Muscle layer of colon (tissue), 2 donors: ENCODE measurements at regions not wholly inside any gene's neighbourhood (a gene's known extent, or its start where the extent isn't known, plus 50 kb on each side); places are given as distances from the start of the nearest gene placed in this dataset.

Experiments used
- H3K27ac ChIP-seq: one replicate; pipeline ENCODE4 v1.7.0; 2013; ENCODE audit warnings: low read depth, mild to moderate bottlenecking, low read length, moderate library complexity
- H3K27me3 ChIP-seq, 2 donors: one replicate each; pipeline ENCODE4 v1.7.0; 2013; ENCODE audit warnings: low read length in 2 of 2, mild to moderate bottlenecking in 2 of 2; ENCODE audit not compliant: insufficient read depth in 2 of 2, control insufficient read depth in 1 of 2
- H3K36me3 ChIP-seq: one replicate; pipeline ENCODE4 v1.7.0; 2013; ENCODE audit warnings: mild to moderate bottlenecking, low read length; ENCODE audit not compliant: insufficient read depth
- H3K4me1 ChIP-seq: one replicate; pipeline ENCODE4 v1.7.0; 2013; ENCODE audit warnings: mild to moderate bottlenecking, low read length; ENCODE audit not compliant: insufficient read depth
- H3K4me3 ChIP-seq, 2 donors: one replicate each; pipeline ENCODE4 v1.7.0; 2013; ENCODE audit warnings: low read length in 2 of 2, low read depth in 1 of 2, mild to moderate bottlenecking in 1 of 2, moderate library complexity in 1 of 2
- H3K9ac ChIP-seq: one replicate; pipeline ENCODE4 v1.7.0; 2013; ENCODE audit warnings: low read length
- H3K9me3 ChIP-seq: one replicate; pipeline ENCODE4 v1.7.0; 2013; ENCODE audit warnings: mild to moderate bottlenecking, low read length
- donor health status: abdominal sarcoma.
- donor health status: Adenocarcinoma of cecum.

GRCh38 chr13:85373322-85373721, 425.9 kb downstream of the SLITRK6 start:
- H3K4me1 ChIP-seq, result no peaks in the 10 kb centered on the region
- H3K27ac ChIP-seq, result no peak overlapping the region
- H3K4me3 ChIP-seq, result no peak overlapping the region
- no peak overlapping the region for H3K9ac ChIP-seq
- H3K36me3 ChIP-seq, result no peaks in the 10 kb centered on the region
- no peaks in the 10 kb centered on the region for H3K9me3 ChIP-seq
- H3K27me3 ChIP-seq, result no peaks in the 10 kb centered on the region

GRCh38 chr13:85371254-85371653, 428.0 kb downstream of the SLITRK6 start:
- Histone ChIP-seq H3K36me3 (no peaks in the 10 kb centered on the region), H3K4me3 (no peak overlapping the region), H3K9me3 (no peaks in the 10 kb centered on the region), H3K27me3 (no peaks in the 10 kb centered on the region), H3K27ac (no peak overlapping the region), H3K4me1 (no peaks in the 10 kb centered on the region), H3K9ac (no peak overlapping the region)

- Histone ChIP-seq H3K27ac (no peak overlapping the region), H3K4me1 (no peaks in the 10 kb centered on the region), H3K36me3 (no peaks in the 10 kb centered on the region), H3K9me3 (no peaks in the 10 kb centered on the region), H3K9ac (no peak overlapping the region), H3K4me3 (no peak overlapping the region), H3K27me3 (no peaks in the 10 kb centered on the region)
Measured at GRCh38 chr13:85368686-85369085, 430.5 kb downstream of the SLITRK6 start.

- Histone ChIP-seq H3K4me3 (no peak overlapping the region), H3K36me3 (no peaks in the 10 kb centered on the region), H3K27me3 (no peaks in the 10 kb centered on the region), H3K9ac (no peak overlapping the region), H3K27ac (no peak overlapping the region), H3K9me3 (no peaks in the 10 kb centered on the region), H3K4me1 (no peaks in the 10 kb centered on the region)
Measured at GRCh38 chr13:85367887-85368286, 431.3 kb downstream of the SLITRK6 start.

- no peaks in the 10 kb centered on the region for H3K36me3 ChIP-seq
- H3K27ac ChIP-seq, result no peak overlapping the region
- no peak overlapping the region for H3K9ac ChIP-seq
- no peaks in the 10 kb centered on the region for H3K9me3 ChIP-seq
- no peaks in the 10 kb centered on the region for H3K4me1 ChIP-seq
- H3K4me3 ChIP-seq, result no peak overlapping the region
- no peaks in the 10 kb centered on the region for H3K27me3 ChIP-seq
Measured at GRCh38 chr13:85366759-85367417, 432.3 kb downstream of the SLITRK6 start.

- Histone ChIP-seq H3K27me3 (no peaks in the 10 kb centered on the region), H3K36me3 (no peaks in the 10 kb centered on the region), H3K4me3 (no peak overlapping the region), H3K9me3 (no peaks in the 10 kb centered on the region), H3K4me1 (no peaks in the 10 kb centered on the region), H3K27ac (no peak overlapping the region), H3K9ac (no peak overlapping the region)
Measured at GRCh38 chr13:85363504-85363903, 435.7 kb downstream of the SLITRK6 start.

- no peaks in the 10 kb centered on the region for H3K9me3 ChIP-seq
- H3K9ac ChIP-seq, result no peak overlapping the region
- no peak overlapping the region for H3K4me3 ChIP-seq
Measured at GRCh38 chr13:85362980-85363379, 436.2 kb downstream of the SLITRK6 start.

GRCh38 chr13:85347251-85347650, 452.0 kb downstream of the SLITRK6 start:
- H3K9ac ChIP-seq, result no peak overlapping the region
- H3K9me3 ChIP-seq, result no peaks in the 10 kb centered on the region
- no peak overlapping the region for H3K27ac ChIP-seq
- H3K4me1 ChIP-seq, result no peaks in the 10 kb centered on the region
- no peak overlapping the region for H3K4me3 ChIP-seq
- no peaks in the 10 kb centered on the region for H3K27me3 ChIP-seq
- no peaks in the 10 kb centered on the region for H3K36me3 ChIP-seq

More at GRCh38 chr13:85362980-85363379, 436.2 kb downstream of the SLITRK6 start:
- Histone ChIP-seq H3K4me1 (no peaks in the 10 kb centered on the region), H3K36me3 (no peaks in the 10 kb centered on the region), H3K27me3 (no peaks in the 10 kb centered on the region), H3K27ac (no peak overlapping the region)

- Histone ChIP-seq H3K4me3 (no peak overlapping the region), H3K9me3 (no peaks in the 10 kb centered on the region), H3K27ac (no peak overlapping the region), H3K27me3 (no peaks in the 10 kb centered on the region), H3K4me1 (no peaks in the 10 kb centered on the region), H3K36me3 (no peaks in the 10 kb centered on the region), H3K9ac (no peak overlapping the region)
Measured at GRCh38 chr13:85334187-85334586, 465.0 kb downstream of the SLITRK6 start.

- Histone ChIP-seq H3K9me3 (no peaks in the 10 kb centered on the region), H3K4me1 (no peaks in the 10 kb centered on the region), H3K9ac (no peak overlapping the region), H3K36me3 (no peaks in the 10 kb centered on the region), H3K27ac (no peak overlapping the region), H3K27me3 (no peaks in the 10 kb centered on the region), H3K4me3 (no peak overlapping the region)
Measured at GRCh38 chr13:85333506-85334020, 465.7 kb downstream of the SLITRK6 start.

- Histone ChIP-seq H3K4me3 (no peak overlapping the region), H3K36me3 (no peaks in the 10 kb centered on the region), H3K27me3 (no peaks in the 10 kb centered on the region), H3K27ac (no peak overlapping the region), H3K4me1 (no peaks in the 10 kb centered on the region), H3K9me3 (no peaks in the 10 kb centered on the region), H3K9ac (no peak overlapping the region)
Measured at GRCh38 chr13:85332615-85333014, 466.6 kb downstream of the SLITRK6 start.

GRCh38 chr13:85321734-85322133, 477.5 kb downstream of the SLITRK6 start:
- H3K9ac ChIP-seq, result no peak overlapping the region
- H3K27ac ChIP-seq, result no peak overlapping the region
- no peaks in the 10 kb centered on the region for H3K4me1 ChIP-seq
- H3K36me3 ChIP-seq, result no peaks in the 10 kb centered on the region
- H3K4me3 ChIP-seq, result no peak overlapping the region
- H3K9me3 ChIP-seq, result no peaks in the 10 kb centered on the region
- no peaks in the 10 kb centered on the region for H3K27me3 ChIP-seq
